CD14-positive monocyte (primary cell): ENCODE measurements at regions not wholly inside any gene's neighbourhood (a gene's known extent, or its start where the extent isn't known, plus 50 kb on each side); places are given as distances from the start of the nearest gene placed in this dataset.

Experiments
- DNase-seq, 3 donors: peaks; one replicate each; pipeline ENCODE4 v3.0.0-alpha.2; 2011 to 2022
- H2AFZ ChIP-seq: 2 replicates; pipeline ENCODE4 v1.6.0; 2012; ENCODE audit warnings: mild to moderate bottlenecking, low read depth, low read length, inconsistent platforms; ENCODE audit not compliant: insufficient read depth, poor library complexity, severe bottlenecking
- H3K27ac ChIP-seq, 2 donors: 1 replicate in 1 of 2; 2 replicates in 1 of 2; pipeline ENCODE4 v1.5.1; 2012 to 2013; ENCODE audit warnings: low read length in 2 of 2, control low read depth in 1 of 2, inconsistent platforms in 1 of 2, low read depth in 1 of 2, mild to moderate bottlenecking in 1 of 2
- H3K27me3 ChIP-seq, 2 donors: one replicate each; pipeline versions ENCODE4 v1.6.0 to v1.6.1; 2011 to 2013; ENCODE audit warnings: low read length in 2 of 2; ENCODE audit not compliant: control insufficient read depth in 2 of 2, insufficient read depth in 2 of 2
- H3K36me3 ChIP-seq, 2 donors: replicated peaks in 1 of 2; 1 replicate in 1 of 2; 2 replicates in 1 of 2; pipeline versions ENCODE4 v1.5.1 to v1.6.1; 2012 to 2013; ENCODE audit warnings: low read length in 2 of 2, control low read depth in 1 of 2, inconsistent platforms in 1 of 2, mild to moderate bottlenecking in 1 of 2; ENCODE audit not compliant: insufficient read depth in 2 of 2, control insufficient read depth in 1 of 2
- H3K4me1 ChIP-seq, 2 donors: 1 replicate in 1 of 2; 2 replicates in 1 of 2; pipeline versions ENCODE4 v1.5.1 to v1.6.1; 2012 to 2013; ENCODE audit warnings: low read length in 2 of 2, control low read depth in 1 of 2, inconsistent platforms in 1 of 2, mild to moderate bottlenecking in 1 of 2, moderate library complexity in 1 of 2; ENCODE audit not compliant: insufficient read depth in 2 of 2, control insufficient read depth in 1 of 2
- H3K4me2 ChIP-seq: replicated peaks from 2 replicates; pipeline ENCODE3; 2012; ENCODE audit warnings: low read length, moderate library complexity, mild to moderate bottlenecking; ENCODE audit not compliant: poor library complexity, severe bottlenecking; ENCODE audit errors: extremely low read depth
- H3K4me3 ChIP-seq, 3 experiments: fragments of 200-600 bp in 1 of 3; sonication (generic) in 1 of 3; replicated peaks in 1 of 3; 1 replicate in 2 of 3; 2 replicates in 1 of 3; pipeline ENCODE4 v1.5.1; 2011 to 2013; ENCODE audit warnings: low read length in 3 of 3, mild to moderate bottlenecking in 3 of 3, control low read depth in 2 of 3, low read depth in 2 of 3, inconsistent platforms in 1 of 3, moderate library complexity in 1 of 3
- H3K79me2 ChIP-seq: 2 replicates; pipeline ENCODE4 v1.6.0; 2012; ENCODE audit warnings: mild to moderate bottlenecking, control low read depth, inconsistent platforms, low read length, moderate library complexity; ENCODE audit not compliant: insufficient read depth
- H3K9ac ChIP-seq: 2 replicates; pipeline ENCODE4 v1.6.0; 2017; ENCODE audit warnings: low read length, mild to moderate bottlenecking; ENCODE audit not compliant: insufficient read depth, poor library complexity, severe bottlenecking
- H3K9me3 ChIP-seq, 2 donors: replicated peaks in 1 of 2; 1 replicate in 1 of 2; 2 replicates in 1 of 2; pipeline versions ENCODE4 v1.5.1 to v1.6.1; 2012 to 2013; ENCODE audit warnings: low read length in 2 of 2, control low read depth in 1 of 2; ENCODE audit not compliant: control insufficient read depth in 1 of 2, insufficient read depth in 1 of 2
- H4K20me1 ChIP-seq: 2 replicates; pipeline ENCODE4 v1.6.0; 2012; ENCODE audit warnings: mild to moderate bottlenecking, low read length, control low read depth, moderate library complexity; ENCODE audit not compliant: insufficient read depth
- H3K27ac Mint-ChIP-seq, 7 donors: one replicate each; pipeline ENCODE4 v1.8.0; 2020; ENCODE audit warnings: mild to moderate bottlenecking in 7 of 7, mixed read lengths in 7 of 7, moderate library complexity in 6 of 7, inconsistent platforms in 2 of 7
- H3K27me3 Mint-ChIP-seq, 3 donors: one replicate each; pipeline ENCODE4 v1.8.0; 2021 to 2022; ENCODE audit warnings: low read depth in 3 of 3, mild to moderate bottlenecking in 3 of 3, mixed read lengths in 3 of 3, moderate library complexity in 3 of 3, inconsistent platforms in 1 of 3
- H3K36me3 Mint-ChIP-seq, 2 donors: one replicate each; pipeline ENCODE4 v1.8.0; 2020; ENCODE audit warnings: mixed read lengths in 2 of 2, inconsistent platforms in 1 of 2, mild to moderate bottlenecking in 1 of 2
- H3K4me1 Mint-ChIP-seq: one replicate; pipeline ENCODE4 v1.8.0; 2020; ENCODE audit warnings: mild to moderate bottlenecking, mixed read lengths
- H3K4me3 Mint-ChIP-seq, 2 donors: one replicate each; pipeline ENCODE4 v1.8.0; 2020; ENCODE audit warnings: mild to moderate bottlenecking in 2 of 2, mixed read lengths in 2 of 2, moderate library complexity in 1 of 2
- H3K9me3 Mint-ChIP-seq, 7 donors: one replicate each; pipeline ENCODE4 v1.8.0; 2020 to 2022; ENCODE audit warnings: mixed read lengths in 7 of 7, mild to moderate bottlenecking in 6 of 7, moderate library complexity in 6 of 7, inconsistent platforms in 2 of 7
- CTCF ChIP-seq: fragments of 200-600 bp; IDR thresholded peaks from one replicate; pipeline ENCODE4 v1.8.0; 2022; ENCODE audit warnings: antibody characterized with exemption, mild to moderate bottlenecking
- WGBS: methylation state at CpG from one replicate; pipeline ENCODE4 v1.1.5; 2013; ENCODE audit warnings: missing lambda C conversion rate; ENCODE audit not compliant: insufficient coverage; 5-methylcytosine and 5-hydroxymethylcytosine counted together
- intact Hi-C, 2 donors: fragments of 100-400 bp; cut with micrococcal nuclease; formaldehyde crosslinking; loops; one replicate each; pipeline versions ENCODE4 v1.15.0 to v1.15.1; 2023

GRCh38 chr5:14968796-14969195 lies 97.2 kb upstream of the ANKH start:
- H3K36me3 ChIP-seq = no peaks in the 10 kb centered on the region
- no peak for DNase-seq
- no peaks in the 10 kb centered on the region for H3K36me3 Mint-ChIP-seq
- no peaks in the 10 kb centered on the region for H3K9me3 ChIP-seq
- no peak overlapping the region for H3K4me3 Mint-ChIP-seq
- no peak overlapping the region for H3K4me3 ChIP-seq
- H4K20me1 ChIP-seq = no peaks in the 10 kb centered on the region
- no peak overlapping the region for H3K27ac ChIP-seq
- H3K27ac Mint-ChIP-seq = no peak overlapping the region
- no peaks in the 10 kb centered on the region for H3K79me2 ChIP-seq
- intact Hi-C loops = no loop called here
- H3K4me2 ChIP-seq = no peak overlapping the region
- H3K4me1 ChIP-seq = no peaks in the 10 kb centered on the region
- no peak for TF ChIP-seq CTCF
- peaks cover 0 to 3% (median 0%) of the 10 kb centered on the region in 7 donors for H3K9me3 Mint-ChIP-seq
- no peaks in the 10 kb centered on the region for H3K27me3 ChIP-seq
- H3K4me1 Mint-ChIP-seq = no peaks in the 10 kb centered on the region
- H2AFZ ChIP-seq = no peak overlapping the region
- H3K27me3 Mint-ChIP-seq = peaks cover 1 to 7% (median 5%) of the 10 kb centered on the region in 3 donors
- H3K9ac ChIP-seq = no peak overlapping the region

DNA sequence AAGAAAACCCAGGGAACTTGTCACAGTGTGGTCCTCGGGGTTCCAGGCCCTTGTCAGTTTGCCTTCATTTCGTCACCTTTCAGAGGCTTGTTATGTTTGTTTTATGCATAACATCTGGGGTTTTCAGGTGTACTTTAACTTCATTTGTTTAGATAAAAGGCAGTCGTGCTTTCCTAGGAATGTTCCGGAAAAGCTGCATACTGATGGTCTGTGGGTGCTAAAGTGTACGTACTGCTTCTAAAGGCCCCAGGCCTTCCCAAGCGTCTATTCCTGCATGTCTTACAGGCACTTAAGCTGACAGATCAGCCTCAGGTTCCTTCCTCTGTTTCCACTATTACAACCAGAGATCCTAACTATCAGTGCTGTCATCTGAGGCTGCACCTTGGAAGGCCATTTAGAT lies 95.6 kb upstream of the ANKH start:
- H3K4me1 ChIP-seq = no peaks in the 10 kb centered on the region
- no peak overlapping the region for H3K4me3 Mint-ChIP-seq
- no peaks in the 10 kb centered on the region for H4K20me1 ChIP-seq
- no peak overlapping the region for H2AFZ ChIP-seq
- 97% methylated on average over 6 of the region's 6 CpGs for WGBS
- H3K27ac Mint-ChIP-seq = no peak overlapping the region
- no peak overlapping the region for H3K4me3 ChIP-seq
- no peaks in the 10 kb centered on the region for H3K27me3 ChIP-seq
- no peak overlapping the region for H3K9ac ChIP-seq
- no peak overlapping the region for H3K27ac ChIP-seq
- H3K36me3 Mint-ChIP-seq = no peaks in the 10 kb centered on the region
- H3K79me2 ChIP-seq = no peaks in the 10 kb centered on the region
- H3K9me3 Mint-ChIP-seq = peaks cover 0 to 3% (median 0%) of the 10 kb centered on the region in 7 donors
- TF ChIP-seq CTCF = no peak
- H3K27me3 Mint-ChIP-seq = peaks cover 4 to 6% (median 5%) of the 10 kb centered on the region in 3 donors
- DNase-seq = no peak
- no peaks in the 10 kb centered on the region for H3K9me3 ChIP-seq
- no peak overlapping the region for H3K4me2 ChIP-seq
- intact Hi-C loops = no loop called here
- H3K36me3 ChIP-seq = no peaks in the 10 kb centered on the region
- no peaks in the 10 kb centered on the region for H3K4me1 Mint-ChIP-seq
